HEK293 (cell line): ENCODE measurements at regions not wholly inside any gene's neighbourhood (a gene's known extent, or its start where the extent isn't known, plus 50 kb on each side); places are given as distances from the start of the nearest gene placed in this dataset.

ENCODE experiments used
- PBX3 ChIP-seq: sonication (generic); formaldehyde crosslinking; IDR thresholded peaks from 2 replicates; pipeline ENCODE4 v1.8.1; 2022; ENCODE audit warnings: mild to moderate bottlenecking, moderate library complexity, missing genetic modification reagents
- ZNF114 ChIP-seq: fragments of 450-650 bp; formaldehyde crosslinking; IDR thresholded peaks from 2 replicates; pipeline ENCODE4 v1.5.0; 2017; ENCODE audit warnings: missing biosample characterization, missing genetic modification characterization
- ZNF175 ChIP-seq: fragments of 450-650 bp; formaldehyde crosslinking; IDR thresholded peaks from 2 replicates; pipeline ENCODE4 v1.5.1; 2016; ENCODE audit warnings: missing biosample characterization, missing genetic modification characterization
- ZNF2 ChIP-seq: fragments of 450-650 bp; formaldehyde crosslinking; IDR thresholded peaks from 2 replicates; pipeline ENCODE4 v1.5.1; 2016; ENCODE audit warnings: missing biosample characterization, missing genetic modification characterization
- ZNF324 ChIP-seq: fragments of 450-650 bp; formaldehyde crosslinking; IDR thresholded peaks from 2 replicates; pipeline ENCODE4 v1.5.1; 2016; ENCODE audit warnings: missing biosample characterization, missing genetic modification characterization
- ZNF37A ChIP-seq: fragments of 450-650 bp; IDR thresholded peaks from 2 replicates; pipeline ENCODE4 v1.5.1; 2018; ENCODE audit warnings: missing biosample characterization, missing genetic modification characterization
- ZNF670 ChIP-seq: fragments of 450-650 bp; formaldehyde crosslinking; IDR thresholded peaks from 2 replicates; pipeline ENCODE4 v1.5.1; 2016; ENCODE audit warnings: missing biosample characterization, missing genetic modification characterization, low read depth
- TF ChIP-seq, protein P1 (sequence below): fragments of 450-650 bp; formaldehyde crosslinking; IDR thresholded peaks from 2 replicates; pipeline ENCODE4 v1.5.1; 2016; ENCODE audit warnings: missing biosample characterization, missing genetic modification characterization
- TF ChIP-seq, protein P2 (sequence below): fragments of 450-650 bp; formaldehyde crosslinking; IDR thresholded peaks from 2 replicates; pipeline ENCODE4 v1.5.1; 2017; ENCODE audit warnings: missing biosample characterization, missing genetic modification characterization

DNA sequence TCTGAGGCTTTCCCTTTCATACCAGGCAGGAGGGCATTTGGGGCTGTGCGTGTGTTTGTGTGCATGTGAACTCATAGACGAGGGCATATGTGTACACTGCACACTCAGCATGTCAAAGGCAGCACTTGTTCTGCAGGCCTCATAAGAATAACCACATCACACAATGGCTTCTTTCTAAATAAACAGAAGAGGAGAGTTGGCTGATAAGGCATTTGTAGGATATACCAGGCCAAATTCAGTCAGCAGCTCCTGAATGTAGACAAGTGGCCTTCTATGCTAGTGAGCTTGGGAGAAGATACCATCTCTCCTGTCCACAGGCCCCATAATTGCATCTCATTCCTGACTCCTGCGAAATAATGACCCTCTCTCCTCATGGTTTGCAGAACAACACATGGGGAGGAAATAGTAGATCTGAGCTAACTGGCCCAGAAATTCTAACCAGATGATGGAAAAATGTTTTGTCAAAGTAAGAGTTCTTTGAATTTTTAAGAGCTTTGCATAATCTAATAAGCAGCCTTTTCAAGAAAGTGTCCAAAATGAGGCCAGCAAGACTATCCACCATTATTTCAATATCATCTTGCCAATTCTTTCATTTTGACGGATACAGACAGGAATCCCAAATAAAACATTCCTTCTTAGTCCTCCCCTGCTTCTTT lies 60.5 kb upstream of the GAS1 start:
- no peak for TF ChIP-seq ZNF175 (tag by site-specific recombination)
- no peak for TF ChIP-seq PBX3 (CRISPR knock-in tag)
- no peak for TF ChIP-seq ZNF37A
- no peak for TF ChIP-seq ZNF670 (tag by site-specific recombination)
- no peak for TF ChIP-seq ZNF114
- TF ChIP-seq, protein P1, sequence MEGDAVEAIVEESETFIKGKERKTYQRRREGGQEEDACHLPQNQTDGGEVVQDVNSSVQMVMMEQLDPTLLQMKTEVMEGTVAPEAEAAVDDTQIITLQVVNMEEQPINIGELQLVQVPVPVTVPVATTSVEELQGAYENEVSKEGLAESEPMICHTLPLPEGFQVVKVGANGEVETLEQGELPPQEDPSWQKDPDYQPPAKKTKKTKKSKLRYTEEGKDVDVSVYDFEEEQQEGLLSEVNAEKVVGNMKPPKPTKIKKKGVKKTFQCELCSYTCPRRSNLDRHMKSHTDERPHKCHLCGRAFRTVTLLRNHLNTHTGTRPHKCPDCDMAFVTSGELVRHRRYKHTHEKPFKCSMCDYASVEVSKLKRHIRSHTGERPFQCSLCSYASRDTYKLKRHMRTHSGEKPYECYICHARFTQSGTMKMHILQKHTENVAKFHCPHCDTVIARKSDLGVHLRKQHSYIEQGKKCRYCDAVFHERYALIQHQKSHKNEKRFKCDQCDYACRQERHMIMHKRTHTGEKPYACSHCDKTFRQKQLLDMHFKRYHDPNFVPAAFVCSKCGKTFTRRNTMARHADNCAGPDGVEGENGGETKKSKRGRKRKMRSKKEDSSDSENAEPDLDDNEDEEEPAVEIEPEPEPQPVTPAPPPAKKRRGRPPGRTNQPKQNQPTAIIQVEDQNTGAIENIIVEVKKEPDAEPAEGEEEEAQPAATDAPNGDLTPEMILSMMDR (tag by site-specific recombination), result no peak
- TF ChIP-seq, protein P2, sequence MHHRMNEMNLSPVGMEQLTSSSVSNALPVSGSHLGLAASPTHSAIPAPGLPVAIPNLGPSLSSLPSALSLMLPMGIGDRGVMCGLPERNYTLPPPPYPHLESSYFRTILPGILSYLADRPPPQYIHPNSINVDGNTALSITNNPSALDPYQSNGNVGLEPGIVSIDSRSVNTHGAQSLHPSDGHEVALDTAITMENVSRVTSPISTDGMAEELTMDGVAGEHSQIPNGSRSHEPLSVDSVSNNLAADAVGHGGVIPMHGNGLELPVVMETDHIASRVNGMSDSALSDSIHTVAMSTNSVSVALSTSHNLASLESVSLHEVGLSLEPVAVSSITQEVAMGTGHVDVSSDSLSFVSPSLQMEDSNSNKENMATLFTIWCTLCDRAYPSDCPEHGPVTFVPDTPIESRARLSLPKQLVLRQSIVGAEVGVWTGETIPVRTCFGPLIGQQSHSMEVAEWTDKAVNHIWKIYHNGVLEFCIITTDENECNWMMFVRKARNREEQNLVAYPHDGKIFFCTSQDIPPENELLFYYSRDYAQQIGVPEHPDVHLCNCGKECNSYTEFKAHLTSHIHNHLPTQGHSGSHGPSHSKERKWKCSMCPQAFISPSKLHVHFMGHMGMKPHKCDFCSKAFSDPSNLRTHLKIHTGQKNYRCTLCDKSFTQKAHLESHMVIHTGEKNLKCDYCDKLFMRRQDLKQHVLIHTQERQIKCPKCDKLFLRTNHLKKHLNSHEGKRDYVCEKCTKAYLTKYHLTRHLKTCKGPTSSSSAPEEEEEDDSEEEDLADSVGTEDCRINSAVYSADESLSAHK (tag by site-specific recombination), result no peak
- no peak for TF ChIP-seq ZNF2 (tag by site-specific recombination)
- TF ChIP-seq ZNF324 (tag by site-specific recombination), result no peak
